Tibial nerve (tissue), 3 donors: ENCODE measurements at regions not wholly inside any gene's neighbourhood (a gene's known extent, or its start where the extent isn't known, plus 50 kb on each side); places are given as distances from the start of the nearest gene placed in this dataset.

Source experiments
- CTCF ChIP-seq, 5 experiments: fragments of 200-600 bp in 3 of 5; fragments of 450-650 bp in 2 of 5; sonication (generic) in 3 of 5; IDR thresholded peaks; one replicate each; pipeline ENCODE4 v1.5.1; 2016 to 2019; ENCODE audit warnings: antibody characterized with exemption in 5 of 5, mild to moderate bottlenecking in 3 of 5, moderate library complexity in 2 of 5
- POLR2A ChIP-seq, 2 donors: fragments of 450-650 bp; IDR thresholded peaks; one replicate each; pipeline ENCODE4 v1.6.1; 2017; ENCODE audit warnings: antibody characterized with exemption in 2 of 2, mild to moderate bottlenecking in 2 of 2, moderate library complexity in 2 of 2

- TF ChIP-seq CTCF (IDR thresholded peaks at IDR 0.05) = no peak
- no peak for TF ChIP-seq POLR2A (IDR thresholded peaks at IDR 0.05)
Observed at GRCh38 chr2:105570326-105570725, 171.5 kb upstream of the FHL2 start.
